Effector memory CD8-positive, alpha-beta T cell (primary cell): ENCODE measurements at regions not wholly inside any gene's neighbourhood (a gene's known extent, or its start where the extent isn't known, plus 50 kb on each side); places are given as distances from the start of the nearest gene placed in this dataset.
"Not testable (repeated sequence)": the region's sequence is repeated elsewhere in the genome, so short reads cannot be mapped to it uniquely, and the experiment has no call there.

Experiments used
- ATAC-seq: fragments of 150-1000 bp; cut with Tn5 transposase; replicated peaks from 2 replicates; pipeline ENCODE4 v1.10.0; 2021; ENCODE audit warnings: mild to moderate bottlenecking, moderate library complexity
- DNase-seq, 3 experiments: peaks; one replicate each; pipeline ENCODE4 v3.0.0; 2021
- H3K27ac Mint-ChIP-seq, 2 donors: one replicate each; pipeline ENCODE4 v1.8.0; 2022; ENCODE audit warnings: mild to moderate bottlenecking in 2 of 2, mixed read lengths in 2 of 2, moderate library complexity in 2 of 2
- H3K27me3 Mint-ChIP-seq, 2 donors: one replicate each; pipeline ENCODE4 v1.8.0; 2022; ENCODE audit warnings: mixed read lengths in 2 of 2
- H3K36me3 Mint-ChIP-seq: one replicate; pipeline ENCODE4 v1.8.0; 2022; ENCODE audit warnings: mild to moderate bottlenecking, moderate library complexity, mixed read lengths; ENCODE audit not compliant: insufficient read depth
- H3K4me1 Mint-ChIP-seq, 2 donors: one replicate each; pipeline ENCODE4 v1.8.0; 2022; ENCODE audit warnings: low read depth in 2 of 2, mixed read lengths in 2 of 2
- H3K4me3 Mint-ChIP-seq, 2 donors: one replicate each; pipeline ENCODE4 v1.8.0; 2022; ENCODE audit warnings: mild to moderate bottlenecking in 2 of 2, mixed read lengths in 2 of 2, moderate library complexity in 2 of 2
- H3K9me3 Mint-ChIP-seq, 2 donors: one replicate each; pipeline ENCODE4 v1.8.0; 2022; ENCODE audit warnings: mixed read lengths in 2 of 2

- no peaks in the 10 kb centered on the region for H3K27me3 Mint-ChIP-seq
- DNase-seq = no peak
- no peaks in the 10 kb centered on the region for H3K36me3 Mint-ChIP-seq
- H3K27ac Mint-ChIP-seq = no peak overlapping the region
- H3K4me1 Mint-ChIP-seq = peaks cover 0 to 1% of the 10 kb centered on the region in 2 donors
- H3K4me3 Mint-ChIP-seq = no peak overlapping the region
- no peak for ATAC-seq
- no peaks in the 10 kb centered on the region for H3K9me3 Mint-ChIP-seq
Measured at GRCh38 chr6:164095056-164095455, 680.5 kb downstream of the QKI start.

- Mint-ChIP-seq H3K4me3 (no peak overlapping the region), H3K4me1 (peaks cover 0 to 7% of the 10 kb centered on the region in 2 donors), H3K27me3 (peaks cover 0 to under 1% of the 10 kb centered on the region in 2 donors), H3K9me3 (no peaks in the 10 kb centered on the region), H3K27ac (no peak overlapping the region), H3K36me3 (no peaks in the 10 kb centered on the region)
- ATAC-seq (no peak), DNase-seq (no peak)
Measured at GRCh38 chr6:164087870-164088269, 673.4 kb downstream of the QKI start.

- H3K4me1 Mint-ChIP-seq = peaks cover 0 to 7% of the 10 kb centered on the region in 2 donors
- H3K27me3 Mint-ChIP-seq = peaks cover 0 to 7% of the 10 kb centered on the region in 2 donors
- ATAC-seq (no peak), DNase-seq (no peak)
- H3K27ac Mint-ChIP-seq = no peak overlapping the region
- no peaks in the 10 kb centered on the region for H3K9me3 Mint-ChIP-seq
- no peaks in the 10 kb centered on the region for H3K36me3 Mint-ChIP-seq
- no peak overlapping the region for H3K4me3 Mint-ChIP-seq
Measured at GRCh38 chr6:164087211-164087610, 672.7 kb downstream of the QKI start.

- ATAC-seq (no peak), DNase-seq (no peak)
- H3K9me3 Mint-ChIP-seq = peaks cover 0 to 6% of the 10 kb centered on the region in 2 donors
- peak overlapping the region in 1 of 2 donors; percentile 19 for H3K4me3 Mint-ChIP-seq
- H3K27ac Mint-ChIP-seq = no peak overlapping the region
- H3K36me3 Mint-ChIP-seq = no peaks in the 10 kb centered on the region
- peaks cover 0 to 7% of the 10 kb centered on the region in 2 donors for H3K4me1 Mint-ChIP-seq
- H3K27me3 Mint-ChIP-seq = peaks cover 5 to 17% of the 10 kb centered on the region in 2 donors
Measured at GRCh38 chr6:164086076-164086887, 671.8 kb downstream of the QKI start.

- DNase-seq (no peak), ATAC-seq (no peak)
- no peak overlapping the region for H3K4me3 Mint-ChIP-seq
- H3K27ac Mint-ChIP-seq = no peak overlapping the region
- H3K36me3 Mint-ChIP-seq = no peaks in the 10 kb centered on the region
- H3K27me3 Mint-ChIP-seq = peaks cover 8 to 26% of the 10 kb centered on the region in 2 donors
- peaks cover 0 to 7% of the 10 kb centered on the region in 2 donors for H3K4me1 Mint-ChIP-seq
- H3K9me3 Mint-ChIP-seq = peaks cover 0 to 8% of the 10 kb centered on the region in 2 donors
Measured at GRCh38 chr6:164085091-164086075, 670.9 kb downstream of the QKI start.

- Mint-ChIP-seq H3K4me3 (no peak overlapping the region), H3K27me3 (peaks cover 15 to 45% of the 10 kb centered on the region in 2 donors), H3K27ac (no peak overlapping the region), H3K4me1 (no peaks in the 10 kb centered on the region), H3K36me3 (no peaks in the 10 kb centered on the region), H3K9me3 (peaks cover 3 to 22% of the 10 kb centered on the region in 2 donors)
- no peak for ATAC-seq
- DNase-seq = no peak
Measured at GRCh38 chr6:164079275-164079600, 664.7 kb downstream of the QKI start.

- Mint-ChIP-seq H3K4me1 (no peaks in the 10 kb centered on the region), H3K9me3 (peaks cover 3 to 22% of the 10 kb centered on the region in 2 donors), H3K4me3 (no peak overlapping the region), H3K36me3 (no peaks in the 10 kb centered on the region), H3K27me3 (peaks cover 15 to 45% of the 10 kb centered on the region in 2 donors), H3K27ac (no peak overlapping the region)
- no peak for DNase-seq
- ATAC-seq = no peak
Measured at GRCh38 chr6:164078532-164079274, 664.2 kb downstream of the QKI start.

- Mint-ChIP-seq H3K27me3 (peaks cover 15 to 35% of the 10 kb centered on the region in 2 donors), H3K9me3 (peaks cover 3 to 22% of the 10 kb centered on the region in 2 donors)
- not testable (repeated sequence) for H3K4me1 Mint-ChIP-seq, H3K27ac Mint-ChIP-seq, H3K4me3 Mint-ChIP-seq, DNase-seq, ATAC-seq, H3K36me3 Mint-ChIP-seq
Measured at GRCh38 chr6:164076818-164077532, 662.5 kb downstream of the QKI start.

GRCh38 chr6:164075981-164076615 is 661.6 kb downstream of the QKI start:
- no peak for ATAC-seq
- Mint-ChIP-seq H3K27me3 (peaks cover 9 to 26% of the 10 kb centered on the region in 2 donors), H3K9me3 (peaks cover 3 to 14% of the 10 kb centered on the region in 2 donors), H3K27ac (no peak overlapping the region), H3K4me1 (no peaks in the 10 kb centered on the region), H3K36me3 (no peaks in the 10 kb centered on the region), H3K4me3 (no peak overlapping the region)
- DNase-seq = no peak

- ATAC-seq (no peak), DNase-seq (no peak)
- Mint-ChIP-seq H3K4me3 (no peak overlapping the region), H3K4me1 (no peaks in the 10 kb centered on the region), H3K27me3 (no peaks in the 10 kb centered on the region), H3K9me3 (peaks cover 3 to 6% of the 10 kb centered on the region in 2 donors), H3K27ac (no peak overlapping the region), H3K36me3 (no peaks in the 10 kb centered on the region)
Measured at GRCh38 chr6:164072240-164072666, 657.7 kb downstream of the QKI start.

GRCh38 chr6:164069350-164069990 is 655.0 kb downstream of the QKI start:
- DNase-seq = no peak
- H3K4me3 Mint-ChIP-seq = no peak overlapping the region
- no peaks in the 10 kb centered on the region for H3K9me3 Mint-ChIP-seq
- no peak for ATAC-seq
- no peaks in the 10 kb centered on the region for H3K4me1 Mint-ChIP-seq
- peaks cover 0 to 6% of the 10 kb centered on the region in 2 donors for H3K27me3 Mint-ChIP-seq
- no peaks in the 10 kb centered on the region for H3K36me3 Mint-ChIP-seq
- H3K27ac Mint-ChIP-seq = no peak overlapping the region

GRCh38 chr6:164068527-164068926 is 654.0 kb downstream of the QKI start:
- Mint-ChIP-seq H3K27ac (no peak overlapping the region), H3K36me3 (no peaks in the 10 kb centered on the region), H3K27me3 (peaks cover 0 to 6% of the 10 kb centered on the region in 2 donors), H3K4me3 (no peak overlapping the region), H3K9me3 (no peaks in the 10 kb centered on the region), H3K4me1 (no peaks in the 10 kb centered on the region)
- no peak for ATAC-seq
- DNase-seq = no peak
